ENCODE measurements at regions not wholly inside any gene's neighbourhood (a gene's known extent, or its start where the extent isn't known, plus 50 kb on each side); places are given as distances from the start of the nearest gene placed in this dataset.

- Histone ChIP-seq H3K9me3 (peaks cover 0 to 8% (median 0%) of the 10 kb centered on the region in 8 donors), H3K27me3 (replicated peaks in 1 of 7) (peaks cover 0 to 7% (median 0%) of the 10 kb centered on the region in 7 donors), H3K36me3 (no peaks in the 10 kb centered on the region), H3K4me1 (no peaks in the 10 kb centered on the region), H3K27ac (no peak overlapping the region), H3K4me3 (no peak overlapping the region)
- 74 to 91% (median 84%) methylated on average over 2 of the region's 2 CpGs for WGBS, 5 donors
- intact Hi-C loops (cut with DNase I; ENCODE audit: low total_unique reads) = no loop called here
- no peak for TF ChIP-seq POLR2AphosphoS5 (IDR thresholded peaks at IDR 0.05)
- no peak for TF ChIP-seq CTCF (IDR thresholded peaks at IDR 0.05 in 8 of 11, conservative IDR thresholded peaks at IDR 0.05 in 3 of 11)
- no peak for TF ChIP-seq POLR2A (IDR thresholded peaks at IDR 0.05)
- no peak for DNase-seq
Measured at GRCh38 chr2:104599787-104600510, 254.0 kb upstream of the POU3F3 start.

- Histone ChIP-seq H3K27ac (no peak overlapping the region), H3K36me3 (no peaks in the 10 kb centered on the region), H3K4me3 (no peak overlapping the region), H3K9me3 (peaks cover 0 to 24% (median 9%) of the 10 kb centered on the region in 8 donors), H3K4me1 (no peaks in the 10 kb centered on the region), H3K27me3 (replicated peaks in 1 of 7) (no peaks in the 10 kb centered on the region)
- DNase-seq = no peak
- intact Hi-C loops (cut with DNase I; ENCODE audit: low total_unique reads) = no loop called here
- TF ChIP-seq POLR2A (IDR thresholded peaks at IDR 0.05) = no peak
- TF ChIP-seq POLR2AphosphoS5 (IDR thresholded peaks at IDR 0.05) = no peak
- no peak for TF ChIP-seq CTCF (IDR thresholded peaks at IDR 0.05 in 8 of 11, conservative IDR thresholded peaks at IDR 0.05 in 3 of 11)
- 66 to 92% (median 71%) methylated on average over 1 of the region's 1 CpG for WGBS, 5 donors
Measured at GRCh38 chr2:104606056-104606455, 247.9 kb upstream of the POU3F3 start.

GRCh38 chr2:104616856-104617255 lies 237.1 kb upstream of the POU3F3 start:
- H3K36me3 ChIP-seq = no peaks in the 10 kb centered on the region
- intact Hi-C loops (cut with DNase I; ENCODE audit: low total_unique reads) = no loop called here
- no peak overlapping the region for H3K27ac ChIP-seq
- no peaks in the 10 kb centered on the region for H3K4me1 ChIP-seq
- H3K27me3 ChIP-seq (replicated peaks in 1 of 7) = no peaks in the 10 kb centered on the region
- no peaks in the 10 kb centered on the region for H3K9me3 ChIP-seq
- DNase-seq = no peak
- no peak overlapping the region for H3K4me3 ChIP-seq
- TF ChIP-seq POLR2A (IDR thresholded peaks at IDR 0.05) (no peak), POLR2AphosphoS5 (IDR thresholded peaks at IDR 0.05) (no peak), CTCF (IDR thresholded peaks at IDR 0.05 in 8 of 11, conservative IDR thresholded peaks at IDR 0.05 in 3 of 11) (no peak)
- 85 to 96% (median 90%) methylated on average over 3 of the region's 3 CpGs for WGBS, 5 donors

GRCh38 chr2:104620801-104621200 lies 233.1 kb upstream of the POU3F3 start:
- intact Hi-C loops (cut with DNase I; ENCODE audit: low total_unique reads) = no loop called here
- 27 to 51% (median 38%) methylated on average over 7 of the region's 7 CpGs for WGBS, 5 donors
- Histone ChIP-seq H3K36me3 (no peaks in the 10 kb centered on the region), H3K9me3 (peaks cover 0 to 14% (median 9%) of the 10 kb centered on the region in 8 donors), H3K4me3 (no peak overlapping the region), H3K27me3 (replicated peaks in 1 of 7) (no peaks in the 10 kb centered on the region), H3K27ac (no peak overlapping the region), H3K4me1 (no peaks in the 10 kb centered on the region)
- no peak for DNase-seq
- no peak for TF ChIP-seq POLR2A (IDR thresholded peaks at IDR 0.05)
- no peak for TF ChIP-seq POLR2AphosphoS5 (IDR thresholded peaks at IDR 0.05)
- no peak for TF ChIP-seq CTCF (IDR thresholded peaks at IDR 0.05 in 8 of 11, conservative IDR thresholded peaks at IDR 0.05 in 3 of 11)

Measured in spleen (tissue), 11 donors.